HK-2 (cell line): ENCODE measurements at regions not wholly inside any gene's neighbourhood (a gene's known extent, or its start where the extent isn't known, plus 50 kb on each side); places are given as distances from the start of the nearest gene placed in this dataset.
"Not testable (repeated sequence)": the region's sequence is repeated elsewhere in the genome, so short reads cannot be mapped to it uniquely, and the experiment has no call there.

Source experiments
- DNase-seq: peaks from one replicate; pipeline ENCODE4 v3.0.0-alpha.2; 2018; ENCODE audit not compliant: unreplicated experiment

GRCh38 chr9:111276431-111277128 lies 53.4 kb downstream of the OR2K2 start:
- DNase-seq: no peak

- DNase-seq: no peak
Observed at GRCh38 chr9:111274737-111275136, 55.3 kb downstream of the OR2K2 start.

GRCh38 chr9:111272581-111272980 lies 57.4 kb downstream of the OR2K2 start:
- DNase-seq: no peak

- DNase-seq: no peak
Observed at GRCh38 chr9:111271481-111272080, 58.4 kb downstream of the OR2K2 start.

GRCh38 chr9:111271047-111271446 lies 59.0 kb downstream of the OR2K2 start:
- DNase-seq: no peak

GRCh38 chr9:111266024-111266423 lies 64.0 kb downstream of the OR2K2 start:
- not testable (repeated sequence) for DNase-seq

GRCh38 chr9:111263116-111263515 lies 66.9 kb downstream of the OR2K2 start:
- DNase-seq: no peak

GRCh38 chr9:111258875-111259271 lies 71.2 kb downstream of the OR2K2 start:
- no peak for DNase-seq

GRCh38 chr9:111258209-111258874 lies 71.7 kb downstream of the OR2K2 start:
- no peak for DNase-seq

- no peak for DNase-seq
Observed at GRCh38 chr9:111253742-111254437, 76.1 kb downstream of the OR2K2 start.

- no peak for DNase-seq
Observed at GRCh38 chr9:111250875-111251842, 78.9 kb downstream of the OR2K2 start.

GRCh38 chr9:111237447-111237846 lies 92.6 kb downstream of the OR2K2 start:
- DNase-seq: no peak

- DNase-seq: no peak
Observed at GRCh38 chr9:111236332-111236731, 93.7 kb downstream of the OR2K2 start.

GRCh38 chr9:111233963-111234362 lies 96.1 kb downstream of the OR2K2 start:
- no peak for DNase-seq

- no peak for DNase-seq
Observed at GRCh38 chr9:111232997-111233790, 96.8 kb downstream of the OR2K2 start.

- no peak for DNase-seq
Observed at GRCh38 chr9:111231801-111232580, 98.0 kb downstream of the OR2K2 start.

GRCh38 chr9:111222757-111223156 lies 107.3 kb downstream of the OR2K2 start:
- DNase-seq: no peak

GRCh38 chr9:111212874-111213273 lies 117.2 kb downstream of the OR2K2 start:
- no peak for DNase-seq

- DNase-seq: no peak
Observed at GRCh38 chr9:111198936-111199335, 131.1 kb downstream of the OR2K2 start.

- DNase-seq: no peak
Observed at GRCh38 chr9:111197256-111197655, 132.8 kb downstream of the OR2K2 start.
